Caco-2 (cell line): ENCODE measurements at regions not wholly inside any gene's neighbourhood (a gene's known extent, or its start where the extent isn't known, plus 50 kb on each side); places are given as distances from the start of the nearest gene placed in this dataset.

Experiments
- BruUV-seq: library from RNA; stranded (reverse); fragments of 400-500 nt; replicated peaks from 2 replicates; lab custom pipeline; 2021; lab: Mats Ljungman, UMichigan
- CTCF ChIA-PET: fragments of 300-600 bp; sonication (Branson Sonifier 250); formaldehyde crosslinking; loops from one replicate; lab custom pipeline; 2022; ENCODE audit warnings: antibody characterized with exemption; lab: Charles Lee
- POLR2A ChIA-PET: fragments of 300-600 bp; sonication (Branson Sonifier 250); formaldehyde crosslinking; loops from one replicate; lab custom pipeline; 2022; ENCODE audit warnings: antibody characterized with exemption; lab: Charles Lee
- DNase-seq, 2 experiments: peaks; one replicate each; pipeline versions ENCODE4 v3.0.0 to v3.0.0-alpha.2; 2020 to 2022
- H3K27me3 ChIP-seq: replicated peaks from 2 replicates; pipeline ENCODE4 v1.6.0; 2011; ENCODE audit warnings: low read length; ENCODE audit not compliant: control insufficient read depth, insufficient read depth
- H3K36me3 ChIP-seq: 2 replicates; pipeline ENCODE4 v1.5.1; 2011; ENCODE audit warnings: low read length; ENCODE audit not compliant: control insufficient read depth, insufficient read depth
- H3K4me1 ChIP-seq: fragments of 250-450 bp; sonication (Bioruptor Pico); 2 replicates; pipeline ENCODE4 v1.5.1; 2020; ENCODE audit warnings: mild to moderate bottlenecking
- H3K4me3 ChIP-seq: 2 replicates; pipeline ENCODE4 v1.5.1; 2011; ENCODE audit warnings: low read depth, mild to moderate bottlenecking, control low read depth, low read length
- H3K9me3 ChIP-seq: fragments of 250-450 bp; sonication (Bioruptor Pico); 2 replicates; pipeline ENCODE4 v1.5.1; 2020; ENCODE audit warnings: mild to moderate bottlenecking, moderate library complexity
- H3K27ac Mint-ChIP-seq: one replicate; pipeline ENCODE4 v1.8.0; 2022; ENCODE audit warnings: mixed read lengths; ENCODE audit not compliant: unreplicated experiment
- H3K27me3 Mint-ChIP-seq: one replicate; pipeline ENCODE4 v1.8.0; 2022; ENCODE audit warnings: mixed read lengths; ENCODE audit not compliant: insufficient read depth, unreplicated experiment
- H3K36me3 Mint-ChIP-seq: one replicate; pipeline ENCODE4 v1.8.0; 2022; ENCODE audit warnings: mild to moderate bottlenecking, mixed read lengths; ENCODE audit not compliant: insufficient read depth, unreplicated experiment
- H3K4me1 Mint-ChIP-seq: one replicate; pipeline ENCODE4 v1.8.0; 2022; ENCODE audit warnings: low read depth, mixed read lengths; ENCODE audit not compliant: unreplicated experiment
- H3K4me3 Mint-ChIP-seq: one replicate; pipeline ENCODE4 v1.8.0; 2022; ENCODE audit warnings: mild to moderate bottlenecking, moderate library complexity, mixed read lengths; ENCODE audit not compliant: unreplicated experiment
- H3K9me3 Mint-ChIP-seq: one replicate; pipeline ENCODE4 v1.8.0; 2022; ENCODE audit warnings: mixed read lengths; ENCODE audit not compliant: unreplicated experiment
- intact Hi-C: fragments of 100-400 bp; cut with micrococcal nuclease; formaldehyde crosslinking; loops from one replicate; pipeline ENCODE4 v1.10.0; 2022; ENCODE audit not compliant: unreplicated experiment
- TF ChIP-seq, protein P1 (sequence below), 2 experiments: fragments of 200-600 bp in 1 of 2; IDR thresholded peaks; 1 replicate in 1 of 2; 2 replicates in 1 of 2; pipeline versions ENCODE4 v1.5.1 to v1.8.0; 2011 to 2022; ENCODE audit warnings: antibody characterized with exemption in 1 of 2, control low read depth in 1 of 2, inconsistent platforms in 1 of 2, low read depth in 1 of 2, low read length in 1 of 2, mild to moderate bottlenecking in 1 of 2, moderate library complexity in 1 of 2; ENCODE audit not compliant: insufficient read depth in 1 of 2, severe bottlenecking in 1 of 2, unreplicated experiment in 1 of 2

DNA sequence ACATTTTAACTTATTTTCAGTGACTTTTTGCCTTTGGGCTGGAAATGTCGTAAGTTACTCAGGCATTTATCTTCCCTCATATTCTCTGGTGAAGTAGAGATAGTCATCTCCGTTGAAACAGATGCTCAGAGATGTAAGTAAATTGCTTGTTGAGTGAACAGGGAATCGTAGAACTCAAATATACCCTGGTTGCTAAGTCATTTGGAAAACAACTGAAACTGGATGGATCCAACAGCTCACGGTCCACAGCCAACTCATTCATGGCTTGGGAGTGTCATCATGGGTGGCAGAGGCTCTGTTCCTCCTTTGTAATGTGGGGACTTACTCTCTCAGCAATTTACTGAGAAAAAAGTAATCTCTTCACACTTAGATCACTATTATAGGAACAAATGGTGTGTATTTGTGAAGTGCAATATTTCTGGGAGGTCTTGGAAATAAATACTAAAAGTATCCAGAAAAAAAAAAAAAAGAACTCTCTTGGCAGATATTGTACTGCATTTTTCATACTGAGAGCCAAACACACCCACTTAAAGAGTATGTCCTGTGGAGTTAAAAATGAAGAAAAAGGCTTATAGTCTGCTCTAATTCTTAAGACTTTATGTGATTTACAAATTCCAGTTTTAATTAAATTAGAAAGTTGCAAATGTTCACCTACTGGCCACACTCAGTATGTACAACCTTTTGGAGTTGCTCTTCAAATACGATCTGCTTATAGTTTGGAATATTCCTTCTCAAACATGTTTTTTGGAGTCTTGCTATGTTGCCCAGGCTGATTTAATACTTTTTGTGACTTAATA lies 107.4 kb downstream of the LEPR start:
- H3K27me3 ChIP-seq: no peaks in the 10 kb centered on the region
- POLR2A ChIA-PET: no interaction called here

DNA sequence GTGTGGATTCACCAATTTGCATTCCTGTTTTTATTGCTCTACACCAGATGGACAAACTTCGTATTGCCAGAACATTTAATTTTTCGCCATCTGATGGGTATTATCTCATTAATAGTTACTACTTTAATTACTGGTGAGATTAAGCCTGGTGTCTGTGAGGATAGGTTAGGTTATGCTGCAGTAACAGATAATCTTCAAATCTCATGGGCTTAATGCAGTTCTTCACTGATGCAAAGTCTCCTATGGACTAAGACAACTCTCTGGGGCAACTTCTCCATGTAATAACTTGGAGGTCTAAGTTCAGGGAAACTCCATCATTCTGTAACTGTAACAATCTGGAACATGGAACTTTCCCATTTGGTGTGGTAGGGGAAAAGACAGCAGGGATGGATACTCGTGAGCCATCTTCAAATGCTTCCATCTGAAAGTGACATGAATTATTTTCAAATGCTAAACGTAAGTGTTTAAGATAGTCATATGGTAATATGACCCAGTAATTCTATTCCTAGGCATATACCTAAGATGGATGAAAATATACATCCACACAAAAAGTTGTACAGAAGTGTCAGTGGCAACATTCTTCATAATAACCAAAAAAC lies 111.6 kb downstream of the LEPR start:
- no peaks in the 10 kb centered on the region for H3K9me3 ChIP-seq
- no peak overlapping the region for H3K4me3 Mint-ChIP-seq
- no peaks in the 10 kb centered on the region for H3K4me1 ChIP-seq
- no peaks in the 10 kb centered on the region for H3K27me3 Mint-ChIP-seq
- no TSS peak for BruUV-seq
- no peaks in the 10 kb centered on the region for H3K4me1 Mint-ChIP-seq
- no peaks in the 10 kb centered on the region for H3K27me3 ChIP-seq
- no peak overlapping the region for H3K27ac Mint-ChIP-seq
- DNase-seq: no peak
- POLR2A ChIA-PET: no interaction called here
- no peak overlapping the region for H3K4me3 ChIP-seq
- TF ChIP-seq, protein P1, sequence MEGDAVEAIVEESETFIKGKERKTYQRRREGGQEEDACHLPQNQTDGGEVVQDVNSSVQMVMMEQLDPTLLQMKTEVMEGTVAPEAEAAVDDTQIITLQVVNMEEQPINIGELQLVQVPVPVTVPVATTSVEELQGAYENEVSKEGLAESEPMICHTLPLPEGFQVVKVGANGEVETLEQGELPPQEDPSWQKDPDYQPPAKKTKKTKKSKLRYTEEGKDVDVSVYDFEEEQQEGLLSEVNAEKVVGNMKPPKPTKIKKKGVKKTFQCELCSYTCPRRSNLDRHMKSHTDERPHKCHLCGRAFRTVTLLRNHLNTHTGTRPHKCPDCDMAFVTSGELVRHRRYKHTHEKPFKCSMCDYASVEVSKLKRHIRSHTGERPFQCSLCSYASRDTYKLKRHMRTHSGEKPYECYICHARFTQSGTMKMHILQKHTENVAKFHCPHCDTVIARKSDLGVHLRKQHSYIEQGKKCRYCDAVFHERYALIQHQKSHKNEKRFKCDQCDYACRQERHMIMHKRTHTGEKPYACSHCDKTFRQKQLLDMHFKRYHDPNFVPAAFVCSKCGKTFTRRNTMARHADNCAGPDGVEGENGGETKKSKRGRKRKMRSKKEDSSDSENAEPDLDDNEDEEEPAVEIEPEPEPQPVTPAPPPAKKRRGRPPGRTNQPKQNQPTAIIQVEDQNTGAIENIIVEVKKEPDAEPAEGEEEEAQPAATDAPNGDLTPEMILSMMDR (IDR thresholded peaks at IDR 0.05; ENCODE audit: insufficient read depth in 1 of 2, low read depth in 1 of 2, low read length in 1 of 2, severe bottlenecking in 1 of 2, unreplicated experiment in 1 of 2): no peak
- H3K36me3 Mint-ChIP-seq: no peaks in the 10 kb centered on the region
- intact Hi-C loops: no loop called here
- CTCF ChIA-PET: no interaction called here
- H3K9me3 Mint-ChIP-seq: peaks cover 20% of the 10 kb centered on the region
- no peaks in the 10 kb centered on the region for H3K36me3 ChIP-seq

More for the DNA sequence above, 107.4 kb downstream of the LEPR start:
- no peak overlapping the region for H3K27ac Mint-ChIP-seq
- no peaks in the 10 kb centered on the region for H3K36me3 ChIP-seq
- intact Hi-C loops: no loop called here
- no peaks in the 10 kb centered on the region for H3K4me1 ChIP-seq
- CTCF ChIA-PET: no interaction called here
- no peaks in the 10 kb centered on the region for H3K27me3 Mint-ChIP-seq
- TF ChIP-seq, protein P1 (IDR thresholded peaks at IDR 0.05; ENCODE audit: insufficient read depth in 1 of 2, low read depth in 1 of 2, low read length in 1 of 2, severe bottlenecking in 1 of 2, unreplicated experiment in 1 of 2): no peak
- peaks cover 6% of the 10 kb centered on the region for H3K4me1 Mint-ChIP-seq
- H3K4me3 ChIP-seq: no peak overlapping the region
- DNase-seq: no peak
- BruUV-seq: no TSS peak
- H3K4me3 Mint-ChIP-seq: no peak overlapping the region
- peaks cover 7% of the 10 kb centered on the region for H3K9me3 Mint-ChIP-seq
- H3K36me3 Mint-ChIP-seq: no peaks in the 10 kb centered on the region
- H3K9me3 ChIP-seq: no peaks in the 10 kb centered on the region

DNA sequence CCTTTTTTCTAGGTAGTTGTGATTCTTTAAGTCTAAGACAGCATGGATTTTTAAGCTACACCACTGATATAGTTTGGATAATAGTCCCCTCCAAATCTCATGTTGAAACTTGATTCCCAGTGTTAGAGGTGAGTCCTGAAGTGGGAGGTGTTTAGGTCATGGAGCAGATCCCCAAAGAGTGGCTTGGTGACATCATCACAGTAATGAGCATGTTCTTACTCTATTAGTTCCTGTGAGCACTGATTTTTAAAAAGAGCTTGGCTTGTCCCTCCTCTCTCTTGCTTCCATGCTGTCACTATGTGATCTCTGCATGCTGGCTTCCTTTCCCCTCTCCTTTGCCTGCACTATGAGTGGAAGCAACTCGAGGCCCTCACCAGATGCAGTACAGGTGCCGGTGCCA lies 115.5 kb downstream of the LEPR start:
- no peak overlapping the region for H3K27ac Mint-ChIP-seq
- TF ChIP-seq, protein P1 (IDR thresholded peaks at IDR 0.05; ENCODE audit: insufficient read depth in 1 of 2, low read depth in 1 of 2, low read length in 1 of 2, severe bottlenecking in 1 of 2, unreplicated experiment in 1 of 2): no peak
- H3K4me3 Mint-ChIP-seq: no peak overlapping the region
- POLR2A ChIA-PET: no interaction called here
- peaks cover 20% of the 10 kb centered on the region for H3K9me3 Mint-ChIP-seq
- no peaks in the 10 kb centered on the region for H3K9me3 ChIP-seq
- no peaks in the 10 kb centered on the region for H3K36me3 ChIP-seq
- peaks cover 12% of the 10 kb centered on the region for H3K4me1 Mint-ChIP-seq
- BruUV-seq: no TSS peak
- no peaks in the 10 kb centered on the region for H3K27me3 Mint-ChIP-seq
- no peaks in the 10 kb centered on the region for H3K36me3 Mint-ChIP-seq
- CTCF ChIA-PET: no interaction called here
- intact Hi-C loops: no loop called here
- no peaks in the 10 kb centered on the region for H3K4me1 ChIP-seq
- H3K4me3 ChIP-seq: no peak overlapping the region
- DNase-seq: no peak
- no peaks in the 10 kb centered on the region for H3K27me3 ChIP-seq
